OCI-LY3 (cell line): ENCODE measurements at regions not wholly inside any gene's neighbourhood (a gene's known extent, or its start where the extent isn't known, plus 50 kb on each side); places are given as distances from the start of the nearest gene placed in this dataset.

Source experiments
- EZH2phosphoT487 ChIP-seq: fragments of 200-600 bp; shearing (Covaris generic); IDR thresholded peaks from 2 replicates; pipeline ENCODE4 v1.6.1; 2018; ENCODE audit warnings: antibody characterized with exemption, mixed run types, low read depth
- TF ChIP-seq, protein P1 (sequence below): fragments of 200-600, 300-600 bp; sonication (generic); IDR thresholded peaks from 2 replicates; pipeline ENCODE4 v1.5.1; 2014; ENCODE audit warnings: antibody characterized with exemption, low read length, low read depth

DNA sequence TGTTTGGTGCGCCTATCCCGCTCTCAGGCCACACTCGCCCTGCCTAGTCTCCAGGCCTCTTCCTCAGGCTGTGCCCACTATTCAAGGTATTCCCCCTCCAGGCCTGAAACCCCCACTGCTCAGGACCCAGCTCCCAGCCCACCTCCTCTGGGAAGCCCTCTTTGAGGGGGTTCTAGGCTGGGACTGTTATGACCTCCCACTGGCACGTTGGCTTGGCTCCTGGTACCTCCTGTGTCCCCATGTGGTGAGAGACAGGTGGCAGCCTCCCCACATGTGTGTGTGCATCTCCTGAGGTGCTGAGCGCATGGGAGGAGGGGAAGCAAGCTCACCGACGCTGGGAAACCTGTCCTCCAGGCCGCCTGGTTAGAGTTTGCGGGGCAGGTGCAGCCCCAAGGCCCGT lies 82.5 kb downstream of the EDN3 start:
- TF ChIP-seq, protein P1, sequence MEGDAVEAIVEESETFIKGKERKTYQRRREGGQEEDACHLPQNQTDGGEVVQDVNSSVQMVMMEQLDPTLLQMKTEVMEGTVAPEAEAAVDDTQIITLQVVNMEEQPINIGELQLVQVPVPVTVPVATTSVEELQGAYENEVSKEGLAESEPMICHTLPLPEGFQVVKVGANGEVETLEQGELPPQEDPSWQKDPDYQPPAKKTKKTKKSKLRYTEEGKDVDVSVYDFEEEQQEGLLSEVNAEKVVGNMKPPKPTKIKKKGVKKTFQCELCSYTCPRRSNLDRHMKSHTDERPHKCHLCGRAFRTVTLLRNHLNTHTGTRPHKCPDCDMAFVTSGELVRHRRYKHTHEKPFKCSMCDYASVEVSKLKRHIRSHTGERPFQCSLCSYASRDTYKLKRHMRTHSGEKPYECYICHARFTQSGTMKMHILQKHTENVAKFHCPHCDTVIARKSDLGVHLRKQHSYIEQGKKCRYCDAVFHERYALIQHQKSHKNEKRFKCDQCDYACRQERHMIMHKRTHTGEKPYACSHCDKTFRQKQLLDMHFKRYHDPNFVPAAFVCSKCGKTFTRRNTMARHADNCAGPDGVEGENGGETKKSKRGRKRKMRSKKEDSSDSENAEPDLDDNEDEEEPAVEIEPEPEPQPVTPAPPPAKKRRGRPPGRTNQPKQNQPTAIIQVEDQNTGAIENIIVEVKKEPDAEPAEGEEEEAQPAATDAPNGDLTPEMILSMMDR: no peak
- no peak for TF ChIP-seq EZH2phosphoT487
